ENCODE measurements at regions not wholly inside any gene's neighbourhood (a gene's known extent, or its start where the extent isn't known, plus 50 kb on each side); places are given as distances from the start of the nearest gene placed in this dataset.

DNA sequence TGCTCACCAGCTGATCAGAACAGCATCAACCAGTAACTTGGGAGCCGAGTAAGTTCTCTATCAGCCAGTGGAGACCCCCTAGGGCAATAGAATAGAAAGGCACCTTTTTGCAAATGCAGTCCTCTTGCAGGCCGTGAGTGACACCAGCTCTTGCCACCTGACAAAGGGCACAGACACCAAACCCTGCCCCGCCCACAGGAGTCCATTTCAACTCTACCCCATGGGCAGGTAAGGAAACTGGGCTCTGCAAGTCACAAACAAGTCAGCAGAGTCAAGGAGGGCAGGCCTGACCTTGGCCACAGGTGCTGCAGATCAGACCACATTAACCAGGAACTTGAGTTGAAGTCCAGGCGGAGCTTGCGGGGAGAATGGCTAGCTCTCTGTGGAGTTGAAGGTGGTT, 77.4 kb upstream of the SPATA13 start:
- DNase-seq = no peak

DNA sequence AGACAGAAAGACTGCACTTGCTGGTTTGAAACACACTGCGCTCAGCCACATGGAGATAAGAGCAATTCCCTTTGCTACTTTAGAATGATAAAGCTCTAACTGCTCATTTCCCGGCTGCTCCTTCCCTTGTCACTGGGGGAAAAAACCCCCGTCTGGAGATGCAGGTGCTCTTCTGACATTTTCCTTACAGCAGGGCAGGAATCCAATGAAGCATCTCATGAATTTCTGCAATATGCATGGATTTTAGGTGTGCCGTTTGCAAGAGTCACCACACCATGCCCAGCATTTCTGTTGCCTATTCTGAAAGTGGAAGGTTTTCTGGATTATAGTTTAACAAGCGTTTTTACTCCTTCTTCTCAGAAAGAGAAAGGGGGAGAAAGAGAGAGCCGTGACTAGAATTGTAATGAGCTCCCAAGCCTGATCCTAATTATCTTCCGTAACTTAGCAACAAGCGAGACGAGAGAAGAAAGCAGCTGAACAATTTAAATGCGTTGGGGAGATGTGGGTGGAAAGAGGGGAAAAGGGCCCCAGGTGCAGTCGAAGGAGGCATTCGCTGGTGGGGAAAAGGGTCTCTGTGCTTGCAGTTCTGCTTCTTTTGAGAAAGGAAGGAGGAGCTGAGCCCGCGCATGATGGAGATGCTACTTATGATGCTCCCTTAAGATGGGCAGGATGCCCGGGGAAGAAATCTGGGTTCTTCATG, 76.6 kb upstream of the SPATA13 start:
- DNase-seq = no peak

DNA sequence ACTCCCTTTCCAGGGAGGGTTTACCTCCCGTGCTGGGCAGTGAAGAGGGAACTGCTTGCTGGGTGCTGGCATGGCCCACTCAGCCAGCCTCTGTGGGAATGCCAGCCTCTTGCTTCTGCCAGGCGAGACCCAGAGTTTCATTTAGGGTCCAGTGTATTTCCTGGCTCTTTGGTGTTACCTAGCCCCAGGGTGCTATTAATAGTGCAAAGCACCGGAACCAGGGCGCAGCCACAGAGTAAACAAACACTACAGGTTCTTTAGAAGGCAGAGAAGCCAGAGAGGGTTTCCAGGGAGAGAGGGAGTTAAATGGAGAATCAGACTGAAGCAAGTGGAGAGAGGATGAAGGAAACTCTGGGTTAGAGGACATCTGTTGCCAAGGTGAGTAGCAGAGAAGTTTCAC, 74.9 kb upstream of the SPATA13 start:
- DNase-seq = no peak

DNA sequence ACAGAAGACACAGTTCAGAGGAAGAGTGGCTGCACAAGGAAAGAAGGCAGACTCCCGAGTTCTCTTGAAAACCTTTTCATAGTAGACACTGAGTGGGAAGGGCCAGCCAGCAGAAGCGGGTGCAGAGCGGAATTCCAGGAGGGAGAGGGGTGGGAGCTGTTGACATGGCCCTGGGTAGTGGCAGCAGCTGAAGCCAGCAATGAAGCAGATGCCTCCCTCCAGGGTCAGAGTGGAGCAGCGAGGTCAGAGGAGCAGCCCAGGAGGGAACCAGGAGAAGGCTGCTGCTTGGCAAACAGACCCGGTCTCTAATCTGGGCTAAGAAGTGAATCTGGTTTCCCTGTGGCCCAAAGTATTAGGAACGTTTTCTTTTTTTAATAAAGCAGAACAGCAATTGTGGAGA, 73.9 kb upstream of the SPATA13 start:
- no peak for DNase-seq

DNA sequence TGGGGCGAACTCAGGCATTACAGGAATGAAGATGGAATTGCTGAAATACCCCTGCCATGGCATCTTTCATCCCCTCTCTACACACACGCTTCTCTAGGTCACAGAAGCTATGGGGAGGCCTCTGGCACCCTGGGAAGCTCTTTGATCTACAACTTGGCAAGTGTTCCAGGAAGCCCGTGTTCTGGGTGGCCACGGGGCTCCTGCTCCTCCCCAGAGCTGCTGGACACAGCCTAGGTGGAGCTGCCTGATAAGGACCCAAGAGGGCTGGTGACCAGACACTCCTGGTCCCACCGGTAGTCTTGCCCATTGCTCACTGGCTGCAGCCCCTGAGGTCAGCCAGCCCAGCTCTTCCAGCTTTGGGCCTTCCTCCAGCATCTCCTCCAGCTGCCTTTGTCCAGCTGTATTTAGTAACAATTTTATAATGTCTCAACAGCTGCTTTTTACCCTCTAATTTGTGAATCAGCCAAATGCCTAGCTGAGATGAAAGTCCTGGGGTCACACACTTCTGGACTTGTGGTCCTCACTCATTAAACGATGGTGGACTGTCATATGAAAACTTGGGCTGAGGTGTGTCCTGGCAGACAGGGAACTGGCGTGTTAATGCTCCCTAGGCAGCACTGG, 72.8 kb upstream of the SPATA13 start:
- DNase-seq = no peak

DNA sequence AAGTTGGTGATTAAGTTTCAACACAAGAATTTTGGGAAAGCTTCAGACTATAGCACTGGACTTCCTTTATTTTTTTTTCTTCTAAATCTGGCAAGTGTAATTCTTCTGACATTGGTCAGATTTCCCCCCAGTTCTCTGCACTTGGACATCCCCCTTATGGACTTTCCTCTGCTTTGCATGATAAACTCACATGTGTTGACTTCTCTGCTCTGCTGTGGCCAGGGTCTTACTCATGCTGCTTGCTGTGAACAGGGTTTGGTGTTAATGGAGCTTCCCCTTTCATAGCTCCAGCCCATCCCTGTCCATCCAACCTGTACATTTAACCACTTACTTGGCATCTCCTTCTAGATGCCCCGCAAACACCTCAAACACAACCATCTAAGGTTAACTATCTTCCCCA, 70.5 kb upstream of the SPATA13 start:
- no peak for DNase-seq

DNA sequence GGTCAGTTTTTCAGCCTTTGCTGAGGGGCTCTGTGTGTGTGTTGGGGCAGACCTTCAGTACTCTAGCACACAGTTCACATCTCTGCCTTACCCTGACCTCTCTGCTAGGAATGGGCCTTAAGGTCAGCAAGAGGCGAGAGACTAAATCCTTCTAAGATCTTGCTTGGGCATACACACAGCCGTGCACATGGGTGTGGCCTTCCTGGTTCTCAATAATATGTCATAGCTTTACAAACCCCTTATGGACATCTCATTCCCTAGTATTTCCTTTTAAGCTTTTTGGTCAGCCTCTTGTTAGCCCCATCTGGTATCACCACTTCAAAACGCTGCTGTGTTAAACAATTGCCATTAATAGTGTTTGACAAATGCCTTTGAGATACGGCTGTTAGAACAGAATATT, 69.4 kb upstream of the SPATA13 start:
- no peak for DNase-seq

DNA sequence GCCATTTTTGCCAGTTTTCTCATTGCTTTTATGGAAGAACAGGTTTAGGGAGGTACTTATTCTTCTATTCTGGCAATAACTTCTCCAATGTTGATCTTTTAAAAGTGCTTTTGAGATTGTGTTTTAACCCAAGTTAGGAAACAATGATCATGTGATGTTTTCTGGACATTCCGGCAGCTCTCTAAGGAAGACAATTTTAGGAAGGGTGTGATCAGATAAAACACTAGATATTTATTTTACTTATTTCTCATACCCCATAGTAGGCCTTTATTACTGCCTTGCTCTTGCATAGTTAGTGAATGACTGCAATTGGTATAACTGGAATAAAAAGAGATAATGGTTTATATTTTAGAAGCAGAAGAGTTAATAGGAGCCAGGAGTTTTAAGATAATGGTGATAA, 68.4 kb upstream of the SPATA13 start:
- no peak for DNase-seq

DNA sequence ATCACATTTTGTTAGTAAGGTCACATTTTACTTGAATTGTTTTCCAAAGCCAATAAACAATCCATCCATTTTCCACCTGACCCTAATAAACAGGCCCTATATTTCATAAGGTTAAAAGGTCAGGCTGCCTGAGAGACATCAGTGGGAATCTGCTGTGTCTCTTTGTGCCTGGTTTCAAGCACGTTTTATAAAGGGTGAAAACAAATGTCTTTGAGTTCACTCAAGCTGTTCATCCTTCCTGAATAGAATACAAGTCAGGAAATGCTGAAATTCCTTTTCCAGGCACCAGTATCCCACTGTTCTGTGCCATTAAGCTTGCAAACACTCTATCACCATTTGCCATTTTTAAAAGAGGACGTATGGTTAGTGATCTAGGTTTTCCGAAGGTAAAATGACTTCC, 67.5 kb upstream of the SPATA13 start:
- no peak for DNase-seq

DNA sequence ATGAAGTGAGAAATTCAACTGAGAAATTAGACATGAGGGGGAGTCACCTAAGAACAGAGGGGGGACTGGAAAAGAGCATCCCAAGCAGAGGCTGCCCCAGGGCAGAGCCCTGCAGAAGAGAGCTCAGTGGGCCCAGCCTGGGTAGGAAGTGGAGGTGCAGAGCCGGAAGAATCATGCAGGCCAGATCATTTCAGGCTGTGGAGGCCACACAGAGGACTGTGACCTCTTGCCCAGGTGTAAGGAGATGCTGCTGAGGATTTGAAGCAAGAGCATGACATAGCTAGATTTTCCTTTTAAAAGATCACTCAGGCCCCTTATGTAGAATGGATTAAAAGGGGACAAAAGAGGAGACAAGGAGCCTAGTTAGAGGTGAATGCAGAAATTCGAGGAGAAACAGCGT, 63.9 kb upstream of the SPATA13 start:
- DNase-seq = no peak

DNA sequence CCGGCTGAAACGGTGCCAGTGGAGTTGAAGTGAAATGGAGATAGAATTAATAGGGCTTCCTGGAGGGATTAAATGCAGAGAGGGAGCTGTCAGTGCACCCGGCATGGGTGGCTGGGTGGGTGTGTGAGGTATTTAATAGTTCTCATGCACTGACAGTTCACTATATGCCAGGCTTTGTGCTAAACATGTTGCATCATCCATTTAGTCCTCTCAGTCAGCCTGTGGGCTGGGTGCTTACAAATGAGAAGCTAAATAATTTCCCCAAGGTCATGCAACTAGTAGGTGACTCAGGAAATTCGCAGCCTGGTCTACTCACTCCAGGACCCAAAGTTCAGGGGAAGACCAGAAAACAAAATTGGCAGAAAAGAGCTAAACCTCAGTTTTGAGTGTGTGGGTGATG, 63.5 kb upstream of the SPATA13 start:
- DNase-seq = no peak

DNA sequence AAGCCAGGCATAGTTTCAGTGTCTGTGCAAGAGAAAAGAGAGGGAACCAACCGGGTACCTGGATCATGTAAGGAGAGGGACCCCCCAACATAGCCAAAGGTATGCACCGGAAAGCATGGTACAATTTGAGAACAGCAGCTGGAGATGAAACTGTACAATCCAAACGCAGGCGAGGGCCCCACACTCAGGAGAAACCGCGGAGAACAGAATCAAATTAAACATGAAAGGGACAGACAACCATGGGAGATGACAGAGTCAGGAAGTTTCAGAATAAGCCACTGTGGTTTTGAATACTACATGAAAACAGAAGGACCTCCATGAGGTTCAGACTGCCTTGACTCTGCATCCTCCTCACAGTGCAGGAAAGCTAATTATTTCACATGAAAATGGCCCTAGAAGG, 62.9 kb upstream of the SPATA13 start:
- DNase-seq = no peak

DNA sequence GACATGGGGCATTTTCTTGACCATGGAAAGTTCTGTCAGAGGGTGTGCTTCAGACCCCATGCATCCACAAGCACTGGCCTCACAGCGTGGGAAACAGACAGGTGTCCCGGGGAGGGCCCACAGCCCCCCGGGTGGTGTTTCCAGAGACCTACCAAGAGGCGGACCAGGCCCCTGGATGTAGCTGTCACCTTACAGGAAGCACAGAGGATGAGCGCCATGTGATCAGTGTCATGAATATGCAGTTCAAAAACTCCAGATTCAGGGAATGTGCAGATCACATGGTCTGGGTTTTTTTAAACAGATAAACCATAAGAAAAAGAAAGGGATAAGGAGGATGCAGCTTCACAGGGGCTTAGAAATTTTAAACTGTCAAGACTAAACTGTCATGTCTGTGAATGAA, 61.0 kb upstream of the SPATA13 start:
- no peak for DNase-seq

DNA sequence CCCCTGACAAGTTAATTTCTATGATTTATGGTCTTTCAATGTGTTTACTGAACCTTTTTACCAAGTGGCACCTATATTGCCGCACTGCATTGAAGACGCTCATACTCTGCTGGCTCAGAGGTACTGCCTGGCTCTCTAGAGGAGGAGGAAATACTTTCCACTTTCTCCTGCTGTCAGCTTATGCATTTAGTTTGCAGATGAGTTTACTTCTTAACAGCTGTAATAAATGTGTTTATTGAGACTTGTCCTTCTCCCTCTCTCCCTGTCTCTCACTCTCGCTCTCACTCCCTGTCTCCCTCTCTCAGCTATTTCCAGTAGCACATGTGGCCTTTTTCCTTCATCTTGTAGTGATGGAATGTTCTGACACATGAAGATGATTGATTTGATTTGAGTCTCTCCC, 60.3 kb upstream of the SPATA13 start:
- DNase-seq = no peak

DNA sequence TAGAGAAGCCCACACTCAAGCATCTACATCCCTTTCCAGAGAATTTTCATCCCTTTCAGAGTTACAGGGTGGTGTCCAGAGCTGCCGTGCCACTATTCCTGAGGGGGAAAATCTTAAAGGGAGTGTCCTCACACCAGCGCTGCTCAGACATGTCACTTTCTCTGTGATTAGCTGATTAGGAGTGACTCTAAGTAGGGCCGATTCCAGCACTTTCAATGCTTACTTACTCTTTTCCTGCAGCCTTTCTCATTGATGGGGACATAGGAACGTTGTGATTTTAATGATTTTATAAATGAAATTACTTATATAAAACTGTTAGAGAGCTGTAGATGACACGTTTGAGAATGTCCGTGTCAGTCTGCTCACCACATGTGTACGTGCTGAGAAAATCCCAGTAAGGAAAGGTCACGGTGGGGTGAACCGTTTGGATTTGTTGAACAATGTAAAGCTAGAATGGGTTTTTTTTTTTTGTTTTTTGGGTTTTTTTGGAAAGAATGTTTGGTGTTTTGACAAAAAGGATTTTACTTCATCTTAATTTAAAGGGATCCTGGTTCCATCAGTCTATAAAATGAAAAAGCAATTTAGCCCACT, 56.6 kb upstream of the SPATA13 start:
- DNase-seq = no peak

DNA sequence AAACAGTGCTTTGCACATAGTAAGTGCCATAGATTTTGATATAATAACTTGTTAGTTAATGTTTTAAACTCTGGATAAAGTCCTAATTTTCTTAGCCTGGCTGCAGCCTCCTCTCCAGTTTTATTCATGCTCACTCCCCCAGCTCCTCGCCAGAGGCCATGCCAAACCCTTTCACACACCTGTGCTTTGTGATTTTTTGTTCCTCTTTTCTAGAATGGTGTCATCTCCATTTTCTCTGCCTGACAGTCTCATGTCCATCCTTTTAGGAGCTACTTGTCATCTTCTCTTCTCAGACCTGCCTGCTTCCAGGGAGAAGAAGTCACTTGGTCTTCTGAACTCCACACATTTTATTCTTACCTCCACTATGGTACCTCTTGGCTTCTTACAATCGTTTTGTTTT, 55.8 kb upstream of the SPATA13 start:
- DNase-seq = no peak

DNA sequence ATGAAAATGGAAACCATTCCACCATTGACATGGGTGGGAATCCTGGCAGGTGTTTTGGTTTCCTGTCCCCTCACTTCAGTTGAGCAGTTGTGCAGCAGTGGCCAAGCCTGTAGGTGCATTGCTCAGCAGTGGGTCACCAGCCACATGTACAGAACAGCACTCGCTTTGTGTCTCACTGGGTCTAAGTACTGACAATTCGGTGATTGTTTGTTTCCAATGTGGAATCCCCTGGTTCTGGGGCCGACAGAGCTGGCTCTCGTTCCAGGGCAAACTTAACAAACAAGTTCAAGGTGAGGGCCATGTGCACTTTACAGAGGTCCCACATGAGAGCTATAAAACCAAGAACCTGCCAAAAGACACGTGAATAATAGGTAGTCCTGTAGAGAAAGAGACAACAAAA, 54.1 kb upstream of the SPATA13 start:
- DNase-seq = peak; percentile 26

DNA sequence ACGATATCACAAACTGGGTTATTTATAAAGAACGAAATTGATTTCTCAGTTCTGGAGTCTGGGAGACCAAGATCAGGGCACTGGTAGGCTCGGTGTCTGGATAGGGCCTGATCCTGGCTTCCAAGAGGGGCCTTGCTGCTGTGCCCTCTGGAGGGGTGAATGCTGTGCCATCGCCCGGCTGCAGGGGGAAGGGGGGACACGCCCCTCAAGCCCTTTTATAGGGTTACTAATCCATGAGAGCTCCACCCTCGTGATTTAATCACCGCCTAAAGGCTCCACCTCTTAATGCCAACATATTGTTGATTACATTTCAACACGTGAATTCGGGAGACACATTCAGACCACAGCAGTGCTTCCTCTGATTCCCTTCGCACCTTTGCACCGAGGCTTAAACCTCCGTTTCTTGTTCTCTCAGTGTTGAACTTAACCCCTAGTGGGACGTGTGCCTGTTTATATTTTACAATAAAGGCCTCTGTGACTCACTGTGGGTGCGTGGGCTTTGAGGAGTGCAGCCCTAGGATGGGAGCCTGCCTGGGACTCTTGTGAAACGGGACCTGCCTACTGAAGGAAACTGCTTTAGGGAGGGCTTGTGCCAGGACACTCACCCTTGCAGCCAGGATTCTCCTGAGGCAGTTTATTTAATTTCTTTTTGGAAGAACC, 52.4 kb upstream of the SPATA13 start:
- DNase-seq = no peak

DNA sequence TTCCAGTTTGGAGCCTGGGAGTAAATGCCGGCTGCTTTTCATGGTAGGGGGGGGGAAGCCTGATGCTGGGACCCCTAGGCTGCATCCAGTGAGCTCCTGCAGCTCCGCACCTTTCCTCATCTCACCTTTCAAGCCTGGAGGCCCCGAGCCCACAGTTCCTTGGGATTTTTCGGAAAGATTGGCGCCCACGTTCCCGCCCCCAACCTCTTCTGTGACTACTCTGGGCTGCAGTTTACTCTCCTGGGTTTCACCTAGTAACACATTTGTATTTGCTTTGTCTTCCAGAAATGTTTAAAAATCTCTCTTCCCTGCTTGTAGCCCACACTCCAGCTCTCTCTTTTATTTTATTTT, 51.9 kb upstream of the SPATA13 start:
- DNase-seq = no peak

DNA sequence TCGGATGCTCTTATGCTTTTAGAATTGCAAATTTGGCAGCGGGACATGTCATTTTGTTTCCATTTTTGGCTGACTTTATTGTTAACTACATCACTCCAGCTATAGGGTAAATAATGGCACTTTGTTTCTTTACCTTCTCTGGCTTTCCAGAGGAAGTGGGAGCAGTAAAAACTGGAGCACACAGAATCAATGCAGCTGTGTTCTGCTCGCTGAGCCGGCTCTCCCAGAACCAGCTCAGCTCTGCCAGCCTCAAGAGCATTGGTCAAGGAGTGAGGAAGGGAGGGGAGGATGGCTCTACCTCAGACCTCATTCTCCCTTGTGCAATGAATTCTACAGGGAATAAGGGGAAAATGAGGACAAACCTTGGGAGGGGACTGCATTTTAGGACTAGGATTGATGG, 50.5 kb upstream of the SPATA13 start:
- DNase-seq = no peak

Measured in occipital lobe (tissue), 1 donor.